CD4-positive, alpha-beta T cell treated with Interleukin-4 for 1 hour (primary cell): ENCODE measurements at regions not wholly inside any gene's neighbourhood (a gene's known extent, or its start where the extent isn't known, plus 50 kb on each side); places are given as distances from the start of the nearest gene placed in this dataset.

Experiments
- DNase-seq, 2 donors: peaks; one replicate each; pipeline ENCODE4 v3.0.0-alpha.2; 2020 to 2022

DNA sequence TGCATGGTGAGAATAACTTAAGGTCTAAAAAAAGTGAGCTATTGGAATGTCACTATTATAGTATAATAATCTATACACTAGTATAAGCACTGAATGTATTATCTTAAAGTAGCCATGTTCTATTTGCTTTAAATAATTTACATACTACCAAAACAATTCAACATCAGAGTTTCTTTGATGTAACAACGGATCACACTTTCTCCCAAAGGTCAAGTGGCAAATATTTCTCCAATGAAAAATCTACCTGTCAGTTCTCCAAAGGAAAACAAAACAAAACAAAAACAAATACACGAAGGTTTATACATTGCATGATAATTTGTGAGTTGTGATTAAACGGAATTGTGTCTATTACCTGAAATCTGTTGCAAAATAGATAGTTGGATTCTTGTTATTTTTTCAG lies 581.4 kb downstream of the USP25 start:
- no peak for DNase-seq

DNA sequence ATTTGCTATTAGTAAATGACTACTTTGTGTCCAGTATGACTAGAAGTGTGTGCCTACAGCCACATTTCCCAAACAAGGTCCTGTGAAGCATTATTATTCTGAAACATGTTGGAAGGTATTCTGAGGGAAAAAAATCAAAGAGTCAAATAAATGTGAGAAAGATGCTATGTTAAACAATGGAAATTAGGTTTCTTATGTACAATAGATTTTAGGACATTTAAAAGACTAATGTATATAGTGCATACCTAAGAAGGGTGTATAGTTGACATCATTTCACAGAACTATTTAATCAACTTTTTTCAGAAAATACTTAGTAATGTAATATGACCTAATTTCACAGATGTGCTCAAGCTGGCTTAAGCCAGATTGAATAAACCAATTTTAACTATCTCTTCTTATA lies 582.5 kb downstream of the USP25 start:
- no peak for DNase-seq

DNA sequence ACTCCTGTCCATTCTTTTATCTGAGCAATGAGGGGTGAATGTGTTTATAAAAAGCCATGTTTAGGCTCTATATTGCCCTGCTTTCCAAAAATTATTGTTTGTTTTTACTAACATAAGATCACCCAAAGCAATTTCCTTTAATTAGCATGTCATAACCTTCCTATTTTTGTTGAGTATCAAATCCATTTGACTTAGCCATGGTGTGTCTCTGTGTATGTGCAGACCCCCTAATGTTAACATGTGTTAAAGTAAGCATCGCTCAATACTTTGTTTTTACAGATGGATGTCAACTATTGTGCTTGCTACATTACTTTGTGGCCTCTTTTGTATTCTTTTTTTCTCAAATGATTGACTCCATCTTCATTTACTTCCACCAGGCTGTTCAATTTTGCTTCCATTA lies 585.4 kb downstream of the USP25 start:
- no peak for DNase-seq

DNA sequence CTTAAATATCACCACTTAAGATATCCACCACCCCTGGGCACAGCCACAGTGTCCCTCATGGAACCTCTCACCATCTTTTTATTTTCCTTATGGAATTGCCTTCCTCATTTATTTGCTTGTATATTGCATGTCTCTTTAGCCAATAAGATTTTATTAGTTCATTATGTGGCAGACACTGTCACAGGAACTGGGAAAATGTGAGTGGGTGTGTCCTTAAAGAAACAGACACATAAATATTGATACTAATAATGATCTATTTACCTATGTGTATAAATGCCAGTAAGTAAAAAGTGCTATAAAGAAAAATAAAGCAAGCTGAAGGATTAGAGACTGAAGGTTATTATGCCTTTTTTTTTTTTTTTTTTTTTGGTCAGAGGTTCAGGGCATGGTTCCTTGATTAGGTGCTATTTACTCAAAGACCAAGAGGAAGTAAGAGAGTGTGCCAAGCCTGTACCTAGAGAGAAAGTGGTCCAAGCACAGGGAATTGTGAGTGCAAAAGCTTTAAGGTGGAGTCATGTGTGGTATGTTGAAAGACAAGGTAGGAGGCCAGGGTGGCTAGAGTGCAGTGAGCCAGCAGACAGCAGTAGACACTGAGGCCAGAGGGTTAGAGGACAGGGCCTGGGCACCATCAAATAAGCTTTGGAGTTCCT lies 589.0 kb downstream of the USP25 start:
- DNase-seq: no peak

DNA sequence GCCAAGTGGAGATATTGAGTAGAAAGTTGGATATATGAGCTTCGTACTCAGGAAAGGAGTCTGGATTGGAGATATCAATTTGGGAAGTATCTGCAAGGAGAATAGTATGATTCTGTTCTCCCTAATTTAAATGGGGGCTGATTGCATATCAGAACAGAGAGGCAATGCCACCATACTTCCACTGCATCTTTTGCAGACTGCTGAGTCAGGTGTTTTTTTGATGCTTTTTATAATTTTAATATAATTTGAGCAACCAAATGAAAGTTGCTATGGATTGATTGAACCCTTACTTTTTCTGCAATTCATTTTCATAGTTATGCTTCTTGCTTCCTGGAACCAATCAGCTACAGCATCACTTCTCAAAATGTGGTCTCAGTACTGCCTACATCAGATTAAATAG lies 590.3 kb downstream of the USP25 start:
- no peak for DNase-seq

DNA sequence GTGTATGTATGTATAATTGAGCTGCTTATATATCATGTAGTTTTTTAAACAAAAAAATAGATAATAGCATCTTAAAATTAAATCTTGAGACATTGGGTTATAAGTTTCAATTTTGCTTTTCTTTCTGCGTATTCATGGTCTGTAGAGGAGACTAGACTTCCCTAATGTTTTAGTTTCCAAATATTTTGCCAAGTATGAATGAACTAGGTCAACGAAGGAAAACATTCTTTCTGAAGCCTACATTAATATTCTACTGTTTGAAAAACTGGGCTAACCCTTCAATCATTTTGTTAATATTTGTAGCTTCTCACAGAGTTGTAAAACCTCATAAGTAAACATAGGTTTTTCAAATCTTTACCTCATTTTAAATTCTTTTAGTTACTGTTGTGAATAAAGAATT lies 592.7 kb downstream of the USP25 start:
- DNase-seq: no peak

DNA sequence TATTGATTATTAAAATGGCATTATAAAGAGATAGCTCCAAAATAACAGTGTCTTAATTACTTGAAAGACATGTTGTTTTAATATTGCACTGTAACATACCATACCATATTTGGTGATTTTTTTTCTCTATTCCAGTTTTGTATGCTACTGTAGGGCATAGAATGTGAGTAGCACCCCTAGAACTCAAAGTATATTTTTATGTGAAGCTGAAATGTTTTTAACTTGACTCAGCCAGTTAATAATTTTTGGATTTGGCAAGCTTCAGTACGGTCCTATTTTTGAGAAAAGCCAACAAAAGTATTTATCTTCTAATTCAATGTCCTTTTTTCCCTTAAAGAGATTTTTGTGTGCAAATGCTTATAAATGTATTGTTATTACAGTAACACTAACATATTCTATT lies 593.8 kb downstream of the USP25 start:
- DNase-seq: no peak

DNA sequence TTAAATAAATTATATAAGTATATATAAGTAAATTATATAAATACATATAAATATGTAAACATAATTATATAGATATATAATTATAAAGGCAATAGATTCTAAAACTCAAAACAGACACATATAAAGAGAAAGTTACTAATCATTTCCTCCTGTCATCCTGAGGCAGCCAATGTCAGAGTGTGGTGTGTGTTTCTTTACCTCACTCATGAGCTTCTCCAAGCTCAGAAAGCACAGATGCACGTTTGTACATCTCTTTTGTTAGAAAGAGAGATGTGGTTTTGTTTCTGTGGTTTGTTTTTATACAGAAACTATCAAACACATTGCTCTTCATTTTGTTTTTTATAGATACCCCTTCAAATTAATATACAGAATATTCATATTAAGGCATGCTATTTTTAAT lies 594.8 kb downstream of the USP25 start:
- DNase-seq: no peak

DNA sequence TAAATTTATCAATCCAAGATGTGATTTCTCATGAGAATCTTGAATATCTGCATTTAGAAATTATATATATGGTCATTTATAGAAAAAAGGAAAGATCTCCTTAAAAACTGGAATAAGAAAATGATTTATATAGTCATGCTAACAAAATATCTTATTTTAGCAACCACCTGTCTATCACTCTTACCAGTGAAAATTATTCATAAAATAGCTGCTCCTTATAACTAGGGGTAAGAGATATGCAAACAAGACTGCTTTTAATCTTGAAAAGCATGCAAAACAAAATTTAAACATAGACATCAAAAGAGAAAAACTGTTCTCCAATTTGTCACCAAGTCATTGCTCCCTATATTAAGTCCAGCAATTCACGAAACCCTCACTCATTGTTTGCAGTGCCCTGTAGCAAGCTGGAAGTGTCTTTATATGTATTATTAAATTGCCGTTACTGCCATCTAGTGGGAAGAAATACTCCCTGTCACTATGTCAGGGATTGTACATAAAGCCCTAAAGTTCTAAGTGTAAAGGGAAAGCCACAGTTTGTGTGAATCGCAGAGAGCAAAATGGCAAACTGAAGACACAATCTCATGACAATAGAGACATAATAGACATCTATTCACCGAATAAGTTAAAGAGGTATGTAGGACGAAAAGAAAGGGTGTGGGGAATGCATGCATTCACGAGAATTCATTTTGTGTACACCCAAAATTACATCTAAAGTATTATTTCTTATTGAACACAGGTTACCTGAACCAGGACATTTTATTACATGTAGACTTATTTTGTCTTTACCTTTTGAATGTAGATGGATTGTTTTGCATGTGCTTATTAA lies 600.5 kb downstream of the USP25 start:
- DNase-seq: peak in 1 of 2 donors; percentile 45

DNA sequence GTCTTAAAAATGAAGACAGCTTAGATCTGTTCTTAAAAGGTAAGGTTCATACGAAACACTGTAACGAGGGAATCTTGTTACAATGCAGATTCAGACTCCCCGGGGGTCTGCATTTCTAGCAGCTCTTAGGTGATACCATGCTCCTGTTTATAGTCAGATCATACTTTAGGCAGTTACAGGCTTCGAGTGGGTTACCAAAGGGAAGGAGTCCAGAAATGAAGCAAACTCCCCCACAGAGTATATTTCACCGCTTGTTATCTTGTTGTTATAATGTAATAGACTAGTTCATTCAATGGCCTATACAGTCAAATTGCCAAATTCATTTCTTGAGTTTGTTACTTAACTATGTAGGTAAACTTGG lies 601.1 kb downstream of the USP25 start:
- DNase-seq: no peak

DNA sequence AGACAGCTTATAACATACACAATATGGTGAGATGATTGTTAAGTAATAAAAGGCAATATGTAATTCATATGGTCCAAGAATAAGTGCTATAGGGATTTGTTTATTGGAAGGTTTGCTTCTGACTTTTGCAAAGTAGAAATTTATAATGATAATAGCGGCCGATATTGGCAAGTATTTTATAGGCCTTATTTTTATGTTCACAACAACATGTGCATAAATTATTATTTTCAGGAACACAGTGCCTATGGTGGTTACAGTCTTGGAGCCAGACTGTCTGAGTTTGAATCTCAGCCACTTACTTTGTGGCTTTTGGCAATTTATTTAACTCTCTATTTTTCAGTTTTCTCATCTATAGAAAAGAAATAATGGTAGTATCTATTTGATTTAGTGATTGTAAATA lies 607.5 kb downstream of the USP25 start:
- DNase-seq: no peak

DNA sequence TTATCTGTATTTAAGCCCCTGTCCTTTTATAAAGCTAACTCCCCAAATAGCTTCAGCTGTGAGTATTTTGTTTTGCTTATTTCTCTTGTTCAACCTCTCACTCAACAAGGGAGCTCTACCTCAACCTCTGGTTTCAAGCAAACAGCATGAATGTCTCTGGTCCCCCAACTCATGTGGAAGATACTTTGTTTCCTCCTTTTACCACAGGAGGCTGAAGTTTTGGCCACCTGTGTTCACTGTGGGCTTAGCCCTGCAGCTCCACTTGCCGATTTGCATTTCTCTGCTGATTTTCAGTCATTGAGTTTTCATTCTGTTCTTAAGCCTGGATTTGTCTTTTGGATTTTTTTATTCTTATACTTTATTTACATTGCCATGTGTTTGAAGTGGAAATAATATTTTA lies 613.1 kb downstream of the USP25 start:
- DNase-seq: no peak

DNA sequence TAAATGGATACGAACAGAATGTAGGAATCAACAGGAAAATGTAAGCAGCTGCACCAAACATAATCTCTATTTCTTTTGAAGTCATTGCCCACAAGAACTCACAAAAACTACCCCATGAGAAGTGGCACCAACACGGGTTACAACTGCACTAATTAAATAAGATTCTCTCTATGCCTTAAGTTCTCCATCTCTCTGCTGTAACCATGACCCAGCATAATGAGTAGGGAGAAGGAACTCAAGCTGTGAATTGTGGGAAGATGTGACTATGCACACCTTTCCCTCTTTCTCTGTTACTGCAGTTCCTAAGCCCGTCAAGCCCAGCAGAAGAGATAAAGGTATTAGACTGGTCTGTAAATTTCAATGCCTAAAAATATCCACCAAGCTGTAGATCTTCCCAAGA lies 614.0 kb downstream of the USP25 start:
- no peak for DNase-seq

DNA sequence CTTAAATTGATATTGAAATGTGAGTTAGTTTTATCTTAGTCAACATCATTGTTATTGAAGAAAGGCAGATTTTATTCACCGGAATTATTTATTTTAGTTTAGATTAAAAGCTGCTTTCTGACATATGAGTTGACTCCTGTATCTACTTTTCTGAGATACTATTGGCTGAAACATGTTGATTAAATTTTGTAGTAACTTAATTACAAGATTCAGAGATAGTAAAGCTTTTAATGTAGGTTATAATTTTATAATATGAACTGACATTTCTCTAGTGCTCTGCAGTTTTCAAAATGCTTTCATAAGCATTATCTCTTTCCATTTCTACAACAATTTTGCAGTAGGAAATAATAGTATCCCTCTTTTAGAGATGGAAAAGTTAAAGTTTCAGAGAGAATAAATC lies 616.0 kb downstream of the USP25 start:
- no peak for DNase-seq

DNA sequence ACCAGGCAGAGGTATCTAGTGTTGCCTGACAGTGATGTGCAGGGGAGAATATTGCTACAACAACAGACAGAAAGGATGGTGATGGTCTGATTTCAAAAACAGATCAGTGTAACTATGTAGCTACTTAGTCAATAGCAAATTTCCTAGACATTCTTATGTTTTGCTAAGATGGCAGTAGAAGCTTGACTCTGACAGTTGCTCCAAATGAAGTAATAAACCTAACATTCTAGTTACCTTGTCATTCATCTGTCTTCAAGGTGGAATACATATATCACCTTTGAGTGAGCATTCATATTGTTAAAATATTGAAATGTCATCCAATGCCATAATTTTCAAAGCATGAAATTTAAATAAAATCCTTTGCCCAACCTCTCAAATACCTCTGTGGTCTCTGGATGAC lies 617.4 kb downstream of the USP25 start:
- no peak for DNase-seq

DNA sequence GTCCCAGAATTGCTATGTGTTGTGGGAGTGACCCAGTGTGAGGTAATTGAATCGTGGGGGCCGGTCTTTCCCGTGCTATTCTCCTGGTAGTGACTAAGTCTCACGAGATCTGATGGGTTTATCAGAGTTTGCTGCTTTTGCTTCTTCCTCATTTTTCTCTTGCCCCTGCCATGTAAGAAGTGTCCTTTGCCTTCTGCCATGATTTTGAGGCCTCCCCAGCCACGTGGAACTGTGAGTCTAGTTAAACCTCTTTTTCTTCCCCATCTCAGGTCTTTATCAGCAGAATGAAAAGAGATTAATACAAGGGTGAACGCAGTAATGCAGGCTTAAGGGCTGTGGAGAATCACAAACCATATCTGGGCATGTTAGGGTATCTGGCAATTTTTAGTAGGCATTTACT lies 624.0 kb downstream of the USP25 start:
- no peak for DNase-seq

DNA sequence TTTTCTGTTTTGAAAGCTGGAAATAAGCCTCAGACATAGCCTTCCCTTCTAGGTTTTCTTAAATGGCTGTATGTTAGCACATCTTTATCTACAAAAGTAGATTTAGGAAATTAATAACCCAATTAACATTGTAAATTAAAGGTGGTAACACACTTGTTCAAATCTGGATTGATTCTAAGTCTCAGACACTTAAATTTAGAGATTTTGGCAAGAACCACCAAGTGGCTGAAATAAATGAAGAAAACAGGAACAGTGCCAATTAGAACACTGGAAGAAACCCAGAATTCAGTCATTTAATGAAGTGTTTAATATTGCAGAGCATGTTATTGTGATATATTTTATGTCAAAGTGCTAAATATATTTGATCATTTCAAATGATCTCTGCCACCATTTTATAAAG lies 628.2 kb downstream of the USP25 start:
- DNase-seq: no peak

DNA sequence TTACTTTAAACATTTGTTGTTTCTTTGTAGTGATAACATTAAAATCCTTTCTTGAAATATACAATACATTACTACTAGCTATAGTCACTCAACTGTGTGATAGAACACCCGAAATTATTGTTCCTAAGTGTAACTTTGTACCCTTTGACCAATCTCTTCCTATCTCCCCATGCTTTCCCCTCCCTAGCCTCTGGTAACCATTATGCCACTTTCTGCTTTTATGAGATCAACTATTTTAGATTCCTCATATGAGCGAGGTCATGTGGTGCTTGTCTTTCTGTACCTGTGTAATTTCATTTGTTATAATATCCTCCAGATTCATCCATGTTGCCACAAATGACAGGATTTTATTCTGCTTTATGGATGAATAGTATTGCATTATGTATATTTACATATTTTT lies 629.0 kb downstream of the USP25 start:
- no peak for DNase-seq

DNA sequence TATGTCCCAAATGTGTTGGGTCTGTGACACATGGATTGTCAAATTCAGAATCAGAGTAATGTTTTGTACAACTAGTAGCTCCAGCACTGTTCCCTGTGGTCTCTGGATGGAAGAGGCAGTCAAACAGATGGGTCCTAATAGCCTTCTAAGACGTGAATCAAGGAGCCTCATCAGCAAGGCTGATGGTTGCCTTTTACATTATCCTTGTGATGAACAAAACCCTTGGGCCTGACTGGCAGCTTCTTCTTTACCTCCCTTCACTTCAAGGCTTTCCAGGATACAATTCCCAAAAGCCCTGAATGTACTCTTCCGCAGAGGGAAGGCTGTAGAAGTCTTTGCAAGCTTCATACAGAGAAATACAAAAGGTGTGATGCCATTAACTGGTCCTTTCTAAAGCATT lies 633.3 kb downstream of the USP25 start:
- no peak for DNase-seq

DNA sequence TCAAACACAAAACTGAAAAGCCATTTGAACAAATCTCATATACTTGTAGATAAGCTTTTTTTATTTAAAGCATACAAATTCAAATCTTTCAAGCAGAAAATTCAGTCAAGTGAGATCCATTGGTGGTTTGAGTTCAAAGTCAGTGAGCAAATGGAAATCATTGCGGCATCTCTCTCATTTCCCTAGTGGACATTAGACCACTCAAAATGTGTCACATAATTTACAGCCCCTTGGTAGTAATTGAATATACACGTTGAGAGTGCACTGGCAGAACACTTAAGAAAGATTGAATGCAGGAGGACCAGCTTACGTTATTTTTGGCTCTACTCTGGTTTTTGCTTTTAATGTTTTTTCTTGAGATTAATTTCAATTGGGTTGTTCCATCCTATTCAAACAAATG lies 633.7 kb downstream of the USP25 start:
- no peak for DNase-seq

DNA sequence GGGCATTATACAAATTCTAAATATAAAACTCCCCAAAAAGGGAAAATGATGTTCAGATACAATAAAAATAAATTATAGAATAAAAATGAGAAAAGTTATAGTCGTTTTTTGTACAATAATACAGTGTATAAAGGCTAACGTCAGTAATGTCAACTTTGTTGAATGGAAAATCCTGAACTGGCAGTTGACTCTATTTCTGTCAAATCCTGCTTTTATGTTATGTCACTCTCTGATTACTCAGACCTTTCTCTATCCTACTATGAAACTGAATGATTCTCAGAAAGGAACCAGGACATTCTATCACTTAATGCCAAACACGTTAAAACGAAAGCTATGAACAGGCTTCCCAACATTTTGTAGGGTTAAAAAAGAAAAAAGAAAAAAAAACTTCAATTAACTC lies 636.4 kb downstream of the USP25 start:
- no peak for DNase-seq

DNA sequence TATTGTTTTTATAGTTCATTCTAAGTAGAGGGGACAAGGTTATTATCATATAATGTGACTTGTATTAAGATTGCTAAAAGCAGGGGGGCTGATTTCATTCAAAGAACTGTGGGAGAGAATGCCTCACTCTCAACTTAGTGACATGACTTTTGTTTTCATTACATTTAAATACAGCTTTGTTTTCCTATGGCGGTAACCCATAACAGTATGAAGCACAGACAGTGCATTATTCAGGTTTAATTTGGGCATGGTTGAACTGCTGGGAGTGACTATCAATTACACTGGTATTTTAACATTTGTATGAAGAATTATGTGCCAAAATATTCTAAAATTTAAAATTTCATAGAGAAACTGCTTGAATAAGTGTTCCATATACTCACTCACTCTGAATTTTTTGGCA lies 637.3 kb downstream of the USP25 start:
- no peak for DNase-seq

DNA sequence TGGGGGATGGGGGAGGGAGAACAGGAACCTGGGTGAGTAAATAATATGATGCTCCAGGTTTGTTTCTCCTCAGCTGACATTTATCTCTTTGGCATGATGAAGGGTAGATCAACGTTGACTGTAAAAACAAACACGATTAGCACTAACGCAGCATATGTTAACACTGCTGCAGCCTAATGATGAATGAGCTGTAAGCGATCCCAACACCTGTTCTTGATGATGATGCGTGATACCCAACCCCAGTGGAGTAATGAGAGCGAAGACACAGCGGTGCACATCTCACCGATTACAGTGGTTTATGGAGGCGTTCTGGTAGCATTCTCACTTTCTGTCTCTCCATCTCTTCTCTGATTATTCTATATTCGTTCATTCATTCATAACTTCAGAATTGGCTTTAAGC lies 640.4 kb downstream of the USP25 start:
- DNase-seq: no peak

DNA sequence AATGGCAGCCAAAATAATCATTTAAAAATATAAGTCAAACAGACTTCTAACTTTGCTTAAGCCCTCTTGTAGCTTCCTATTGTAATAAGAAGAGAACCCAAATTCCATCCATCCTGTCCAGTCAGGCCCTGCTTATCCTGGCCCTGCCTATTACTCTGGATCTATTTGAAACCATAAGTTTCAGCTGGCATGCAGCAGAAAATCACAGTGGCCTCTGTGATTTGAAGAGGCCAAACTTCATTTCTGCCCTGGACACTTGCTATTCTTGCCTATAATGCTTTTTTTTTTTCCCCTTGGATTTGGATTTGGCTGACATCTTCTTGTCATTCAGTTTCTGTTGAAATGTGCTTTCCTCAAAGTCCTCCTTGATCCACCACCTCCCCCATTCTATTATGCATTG lies 642.8 kb downstream of the USP25 start:
- no peak for DNase-seq

DNA sequence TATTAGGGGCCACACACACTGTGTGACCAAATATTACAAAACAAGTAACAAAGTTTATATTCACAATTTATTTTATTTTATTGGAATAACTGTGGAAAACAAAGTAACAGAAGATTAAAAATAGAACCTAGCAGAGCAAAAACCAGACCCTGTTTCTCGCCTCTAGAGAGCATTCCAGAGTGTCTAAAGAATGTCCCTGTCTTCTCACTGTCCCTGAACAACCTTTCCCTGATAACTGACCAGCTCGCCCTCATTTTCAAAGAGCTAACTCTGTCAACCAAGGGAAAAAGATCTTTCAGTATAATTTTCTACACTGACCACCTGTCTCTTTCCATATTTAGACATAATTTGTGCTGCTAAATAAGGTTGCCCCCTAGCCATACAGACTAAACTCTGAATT lies 646.9 kb downstream of the USP25 start:
- DNase-seq: no peak
